Neuron (in vitro differentiated cells): ENCODE measurements at regions not wholly inside any gene's neighbourhood (a gene's known extent, or its start where the extent isn't known, plus 50 kb on each side); places are given as distances from the start of the nearest gene placed in this dataset.

ENCODE experiments used
- H2AFZ ChIP-seq: one replicate; pipeline ENCODE4 v1.6.1; 2013; ENCODE audit warnings: low read depth, mild to moderate bottlenecking, inconsistent platforms, low read length, moderate library complexity
- H3K27me3 ChIP-seq: one replicate; pipeline ENCODE4 v1.6.1; 2013; ENCODE audit warnings: low read length; ENCODE audit not compliant: insufficient read depth
- H3K36me3 ChIP-seq: one replicate; pipeline ENCODE4 v1.6.1; 2013; ENCODE audit warnings: low read length; ENCODE audit not compliant: insufficient read depth
- H3K4me1 ChIP-seq: one replicate; pipeline ENCODE4 v1.6.1; 2013; ENCODE audit warnings: low read length; ENCODE audit not compliant: insufficient read depth
- H3K4me3 ChIP-seq: 2 replicates; pipeline ENCODE4 v1.5.1; 2013; ENCODE audit warnings: mild to moderate bottlenecking, low read length, moderate library complexity
- H3K9me3 ChIP-seq: one replicate; pipeline ENCODE4 v1.6.1; 2013; ENCODE audit warnings: low read length

- Histone ChIP-seq H3K27me3 (peaks cover 4% of the 10 kb centered on the region), H2AFZ (no peak overlapping the region), H3K9me3 (no peaks in the 10 kb centered on the region), H3K36me3 (no peaks in the 10 kb centered on the region), H3K4me3 (no peak overlapping the region), H3K4me1 (no peaks in the 10 kb centered on the region)
Measured at GRCh38 chr7:131797841-131798240, 241.4 kb upstream of the PODXL start.

- H3K4me1 ChIP-seq: no peaks in the 10 kb centered on the region
- no peaks in the 10 kb centered on the region for H3K36me3 ChIP-seq
- no peak overlapping the region for H2AFZ ChIP-seq
- no peaks in the 10 kb centered on the region for H3K27me3 ChIP-seq
- H3K9me3 ChIP-seq: no peaks in the 10 kb centered on the region
- H3K4me3 ChIP-seq: no peak overlapping the region
Measured at GRCh38 chr7:131795400-131795799, 239.0 kb upstream of the PODXL start.

- no peak overlapping the region for H3K4me3 ChIP-seq
- no peaks in the 10 kb centered on the region for H3K4me1 ChIP-seq
- no peaks in the 10 kb centered on the region for H3K36me3 ChIP-seq
- H2AFZ ChIP-seq: no peak overlapping the region
- H3K9me3 ChIP-seq: no peaks in the 10 kb centered on the region
- H3K27me3 ChIP-seq: no peaks in the 10 kb centered on the region
Measured at GRCh38 chr7:131792311-131792710, 235.9 kb upstream of the PODXL start.

GRCh38 chr7:131787101-131787500 is 230.7 kb upstream of the PODXL start:
- Histone ChIP-seq H3K4me1 (no peaks in the 10 kb centered on the region), H3K27me3 (no peaks in the 10 kb centered on the region), H3K36me3 (no peaks in the 10 kb centered on the region), H2AFZ (no peak overlapping the region), H3K4me3 (no peak overlapping the region), H3K9me3 (peaks cover 2% of the 10 kb centered on the region)

GRCh38 chr7:131786204-131786603 is 229.8 kb upstream of the PODXL start:
- no peak overlapping the region for H3K4me3 ChIP-seq
- H2AFZ ChIP-seq: no peak overlapping the region
- peaks cover 2% of the 10 kb centered on the region for H3K9me3 ChIP-seq
- no peaks in the 10 kb centered on the region for H3K4me1 ChIP-seq
- H3K36me3 ChIP-seq: no peaks in the 10 kb centered on the region
- no peaks in the 10 kb centered on the region for H3K27me3 ChIP-seq

- Histone ChIP-seq H3K36me3 (no peaks in the 10 kb centered on the region), H3K9me3 (peaks cover 2% of the 10 kb centered on the region), H3K4me1 (peaks cover 3% of the 10 kb centered on the region), H2AFZ (no peak overlapping the region), H3K4me3 (no peak overlapping the region), H3K27me3 (no peaks in the 10 kb centered on the region)
Measured at GRCh38 chr7:131778601-131779000, 222.2 kb upstream of the PODXL start.

- Histone ChIP-seq H2AFZ (no peak overlapping the region), H3K4me1 (peaks cover 3% of the 10 kb centered on the region), H3K4me3 (no peak overlapping the region), H3K36me3 (no peaks in the 10 kb centered on the region), H3K9me3 (peaks cover 2% of the 10 kb centered on the region), H3K27me3 (no peaks in the 10 kb centered on the region)
Measured at GRCh38 chr7:131774419-131775220, 218.2 kb upstream of the PODXL start.

- Histone ChIP-seq H3K36me3 (no peaks in the 10 kb centered on the region), H3K4me1 (peaks cover 3% of the 10 kb centered on the region), H3K27me3 (no peaks in the 10 kb centered on the region), H3K4me3 (no peak overlapping the region), H3K9me3 (peaks cover 2% of the 10 kb centered on the region), H2AFZ (no peak overlapping the region)
Measured at GRCh38 chr7:131773413-131773812, 217.0 kb upstream of the PODXL start.

- H3K9me3 ChIP-seq: no peaks in the 10 kb centered on the region
- no peaks in the 10 kb centered on the region for H3K27me3 ChIP-seq
- H3K4me1 ChIP-seq: no peaks in the 10 kb centered on the region
- H3K36me3 ChIP-seq: no peaks in the 10 kb centered on the region
- H2AFZ ChIP-seq: no peak overlapping the region
- no peak overlapping the region for H3K4me3 ChIP-seq
Measured at GRCh38 chr7:131769241-131769640, 212.8 kb upstream of the PODXL start.

GRCh38 chr7:131767591-131767990 is 211.2 kb upstream of the PODXL start:
- H3K4me1 ChIP-seq: no peaks in the 10 kb centered on the region
- H2AFZ ChIP-seq: no peak overlapping the region
- H3K36me3 ChIP-seq: no peaks in the 10 kb centered on the region
- H3K9me3 ChIP-seq: no peaks in the 10 kb centered on the region
- no peak overlapping the region for H3K4me3 ChIP-seq
- no peaks in the 10 kb centered on the region for H3K27me3 ChIP-seq

GRCh38 chr7:131765575-131765974 is 209.1 kb upstream of the PODXL start:
- Histone ChIP-seq H3K4me1 (no peaks in the 10 kb centered on the region), H3K9me3 (no peaks in the 10 kb centered on the region), H3K4me3 (no peak overlapping the region), H3K27me3 (no peaks in the 10 kb centered on the region), H2AFZ (no peak overlapping the region), H3K36me3 (no peaks in the 10 kb centered on the region)

GRCh38 chr7:131764143-131764775 is 207.8 kb upstream of the PODXL start:
- Histone ChIP-seq H3K4me3 (no peak overlapping the region), H3K36me3 (no peaks in the 10 kb centered on the region), H3K27me3 (no peaks in the 10 kb centered on the region), H3K4me1 (no peaks in the 10 kb centered on the region), H2AFZ (no peak overlapping the region), H3K9me3 (no peaks in the 10 kb centered on the region)

GRCh38 chr7:131762753-131763152 is 206.3 kb upstream of the PODXL start:
- Histone ChIP-seq H3K4me1 (no peaks in the 10 kb centered on the region), H3K36me3 (no peaks in the 10 kb centered on the region), H3K27me3 (no peaks in the 10 kb centered on the region), H3K4me3 (no peak overlapping the region), H3K9me3 (no peaks in the 10 kb centered on the region), H2AFZ (no peak overlapping the region)
